ENCODE measurements at regions not wholly inside any gene's neighbourhood (a gene's known extent, or its start where the extent isn't known, plus 50 kb on each side); places are given as distances from the start of the nearest gene placed in this dataset.
"Not testable (repeated sequence)": the region's sequence is repeated elsewhere in the genome, so short reads cannot be mapped to it uniquely, and the experiment has no call there.

- H3K36me3 ChIP-seq (ENCODE audit: low read depth): no peaks in the 10 kb centered on the region
- no peak for TF ChIP-seq CTCF (IDR thresholded peaks at IDR 0.05; ENCODE audit: poor library complexity, severe bottlenecking)
- no peak for DNase-seq (ENCODE audit: low spot score)
Observed at GRCh38 chr4:64911846-64912245, 502.6 kb upstream of the TECRL start.

GRCh38 chr4:64903986-64904385 lies 494.7 kb upstream of the TECRL start:
- Histone ChIP-seq H3K9me3 (ENCODE audit: severe bottlenecking) (no peaks in the 10 kb centered on the region), H3K4me3 (ENCODE audit: severe bottlenecking) (no peak overlapping the region), H3K27me3 (ENCODE audit: insufficient read depth, poor library complexity, severe bottlenecking) (no peaks in the 10 kb centered on the region), H3K4me1 (ENCODE audit: insufficient read depth, poor library complexity, severe bottlenecking) (no peaks in the 10 kb centered on the region), H3K36me3 (ENCODE audit: low read depth) (no peaks in the 10 kb centered on the region), H3K27ac (ENCODE audit: poor library complexity, severe bottlenecking) (no peak overlapping the region)
- no peak for TF ChIP-seq CTCF (IDR thresholded peaks at IDR 0.05; ENCODE audit: poor library complexity, severe bottlenecking)
- DNase-seq (ENCODE audit: low spot score) (no peak), ATAC-seq (ENCODE audit: low read depth) (no peak)

More at GRCh38 chr4:64911846-64912245, 502.6 kb upstream of the TECRL start:
- no peak for ATAC-seq (ENCODE audit: low read depth)
- H3K4me3 ChIP-seq (ENCODE audit: severe bottlenecking): no peak overlapping the region
- H3K4me1 ChIP-seq (ENCODE audit: insufficient read depth, poor library complexity, severe bottlenecking): no peaks in the 10 kb centered on the region
- no peaks in the 10 kb centered on the region for H3K27me3 ChIP-seq (ENCODE audit: insufficient read depth, poor library complexity, severe bottlenecking)
- H3K9me3 ChIP-seq (ENCODE audit: severe bottlenecking): no peaks in the 10 kb centered on the region
- no peak overlapping the region for H3K27ac ChIP-seq (ENCODE audit: poor library complexity, severe bottlenecking)

GRCh38 chr4:64899563-64899962 lies 490.3 kb upstream of the TECRL start:
- Histone ChIP-seq H3K27ac (ENCODE audit: poor library complexity, severe bottlenecking) (no peak overlapping the region), H3K4me3 (ENCODE audit: severe bottlenecking) (no peak overlapping the region), H3K36me3 (ENCODE audit: low read depth) (no peaks in the 10 kb centered on the region), H3K9me3 (ENCODE audit: severe bottlenecking) (no peaks in the 10 kb centered on the region), H3K27me3 (ENCODE audit: insufficient read depth, poor library complexity, severe bottlenecking) (no peaks in the 10 kb centered on the region), H3K4me1 (ENCODE audit: insufficient read depth, poor library complexity, severe bottlenecking) (no peaks in the 10 kb centered on the region)
- DNase-seq (ENCODE audit: low spot score) (no peak), ATAC-seq (ENCODE audit: low read depth) (no peak)
- TF ChIP-seq CTCF (IDR thresholded peaks at IDR 0.05; ENCODE audit: poor library complexity, severe bottlenecking): no peak

- H3K4me3 ChIP-seq (ENCODE audit: severe bottlenecking); H3K4me1 ChIP-seq (ENCODE audit: insufficient read depth, poor library complexity, severe bottlenecking); H3K27ac ChIP-seq (ENCODE audit: poor library complexity, severe bottlenecking); H3K27me3 ChIP-seq (ENCODE audit: insufficient read depth, poor library complexity, severe bottlenecking); DNase-seq (ENCODE audit: low spot score); H3K36me3 ChIP-seq (ENCODE audit: low read depth); ATAC-seq (ENCODE audit: low read depth); H3K9me3 ChIP-seq (ENCODE audit: severe bottlenecking): not testable (repeated sequence)
Observed at GRCh38 chr4:64899030-64899429, 489.8 kb upstream of the TECRL start.

- no peak for TF ChIP-seq CTCF (IDR thresholded peaks at IDR 0.05; ENCODE audit: poor library complexity, severe bottlenecking)
- ATAC-seq (ENCODE audit: low read depth) (no peak), DNase-seq (ENCODE audit: low spot score) (no peak)
- Histone ChIP-seq H3K9me3 (ENCODE audit: severe bottlenecking) (no peaks in the 10 kb centered on the region), H3K27ac (ENCODE audit: poor library complexity, severe bottlenecking) (no peak overlapping the region), H3K36me3 (ENCODE audit: low read depth) (no peaks in the 10 kb centered on the region), H3K4me3 (ENCODE audit: severe bottlenecking) (no peak overlapping the region), H3K27me3 (ENCODE audit: insufficient read depth, poor library complexity, severe bottlenecking) (no peaks in the 10 kb centered on the region), H3K4me1 (ENCODE audit: insufficient read depth, poor library complexity, severe bottlenecking) (no peaks in the 10 kb centered on the region)
Observed at GRCh38 chr4:64897683-64898082, 488.4 kb upstream of the TECRL start.
